T1000 (cell line): ENCODE measurements at regions not wholly inside any gene's neighbourhood (a gene's known extent, or its start where the extent isn't known, plus 50 kb on each side); places are given as distances from the start of the nearest gene placed in this dataset.
"Not testable (repeated sequence)": the region's sequence is repeated elsewhere in the genome, so short reads cannot be mapped to it uniquely, and the experiment has no call there.

Experiments
- DNase-seq: peaks from one replicate; lab custom pipeline; 2025; ENCODE audit warnings: mixed read lengths; lab: John Stamatoyannopoulos, UW

DNA sequence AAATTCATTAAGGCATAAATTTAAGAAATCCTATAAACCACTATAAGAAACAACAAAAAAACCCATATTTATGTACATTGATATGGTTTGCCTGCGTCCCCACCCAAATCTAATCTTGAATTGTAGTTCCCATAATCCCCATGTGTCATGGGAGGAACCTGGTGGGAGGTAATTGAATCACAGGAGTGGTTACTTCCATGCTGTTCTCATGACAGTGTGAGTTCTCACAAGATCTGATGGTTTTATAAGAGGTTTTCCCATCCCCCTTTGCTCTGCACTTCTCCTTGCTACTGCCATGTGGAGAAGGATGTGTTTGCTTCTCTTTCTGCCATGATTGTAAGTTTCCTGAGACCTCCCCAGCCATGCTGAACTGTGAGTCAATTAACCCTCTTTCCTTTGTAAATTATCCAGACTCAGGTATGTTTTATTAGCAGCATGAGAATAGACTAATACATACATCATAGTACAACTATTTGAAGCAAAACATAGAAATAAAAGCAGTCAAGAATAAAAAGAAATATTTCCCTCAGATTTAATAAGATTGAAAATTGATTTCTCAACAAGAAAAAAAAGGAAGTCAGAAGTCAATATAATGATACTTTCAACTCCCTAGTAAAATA lies 209.0 kb upstream of the GPC6 start:
- no peak for DNase-seq

DNA sequence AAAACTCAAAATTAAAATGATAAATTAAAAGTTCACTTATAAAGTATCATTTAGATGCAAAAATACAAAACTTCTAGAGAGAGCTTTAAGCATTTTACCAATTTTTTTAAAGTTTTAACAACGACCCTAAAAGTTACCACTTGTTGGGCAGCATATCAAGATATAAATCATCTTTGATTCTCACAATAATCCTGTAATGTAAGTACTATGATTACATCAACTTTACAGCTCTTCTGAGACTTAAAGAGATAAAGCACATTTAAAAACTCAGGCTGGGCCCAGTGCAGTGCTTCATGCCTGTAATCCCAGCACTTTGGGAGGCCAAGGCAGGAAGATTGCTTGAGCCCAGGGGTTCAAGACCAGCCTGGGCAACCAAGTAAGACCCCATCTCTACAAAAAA lies 202.7 kb upstream of the GPC6 start:
- no peak for DNase-seq

DNA sequence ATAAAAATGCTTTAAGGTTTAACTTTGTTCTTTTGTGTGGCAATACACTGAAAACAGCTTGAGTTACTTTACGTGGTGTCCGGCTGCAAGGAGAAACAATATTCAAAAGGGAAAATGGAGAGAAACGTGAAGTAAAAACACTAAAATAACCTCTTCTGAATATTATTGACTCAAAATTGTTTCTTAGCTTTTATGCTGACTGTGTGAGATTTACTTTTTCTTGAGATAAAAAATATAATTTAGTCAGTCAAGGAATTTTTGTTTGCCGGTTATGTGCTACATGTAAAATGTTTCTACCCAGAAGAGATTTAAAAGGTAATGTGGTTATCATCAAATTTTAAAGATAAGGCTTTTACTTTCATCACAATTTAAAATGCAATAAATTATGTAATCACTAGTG lies 200.6 kb upstream of the GPC6 start:
- DNase-seq = no peak

DNA sequence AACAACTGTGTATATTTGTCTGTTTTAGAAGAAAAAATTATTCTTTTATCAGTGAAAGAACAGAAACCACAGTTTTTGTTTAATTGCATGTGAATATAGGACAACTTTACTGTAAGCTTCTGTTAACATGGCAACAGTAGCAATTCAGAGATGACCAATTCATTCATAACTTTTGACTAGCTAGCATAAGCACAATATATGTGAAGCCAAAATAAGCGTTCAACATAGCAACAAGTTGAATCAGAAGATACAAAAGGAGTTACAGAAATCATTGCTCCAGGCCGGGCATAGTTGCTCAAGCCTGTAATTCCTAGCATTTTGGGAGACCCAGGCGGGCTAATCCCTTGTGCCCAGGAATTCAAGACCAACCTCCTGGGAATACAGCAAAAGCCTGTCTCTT lies 197.1 kb upstream of the GPC6 start:
- no peak for DNase-seq

DNA sequence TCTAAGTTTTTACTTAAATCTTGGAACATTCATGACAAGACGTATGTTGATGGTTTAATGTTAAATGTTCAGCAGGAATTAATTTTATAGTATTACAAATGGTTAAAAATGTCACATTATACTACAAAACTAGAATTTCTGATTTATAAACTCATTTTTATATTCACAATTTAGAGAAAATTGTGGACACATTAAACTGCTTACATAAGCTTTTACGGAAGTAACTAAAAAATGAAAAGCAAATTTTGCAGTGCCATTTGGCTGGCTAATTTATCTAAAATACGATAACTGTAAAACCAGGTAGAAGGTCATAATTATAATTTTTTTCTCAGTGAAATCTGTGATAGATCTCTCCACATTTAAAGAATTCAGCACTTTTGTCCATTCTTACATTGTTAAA lies 190.2 kb upstream of the GPC6 start:
- DNase-seq = no peak

DNA sequence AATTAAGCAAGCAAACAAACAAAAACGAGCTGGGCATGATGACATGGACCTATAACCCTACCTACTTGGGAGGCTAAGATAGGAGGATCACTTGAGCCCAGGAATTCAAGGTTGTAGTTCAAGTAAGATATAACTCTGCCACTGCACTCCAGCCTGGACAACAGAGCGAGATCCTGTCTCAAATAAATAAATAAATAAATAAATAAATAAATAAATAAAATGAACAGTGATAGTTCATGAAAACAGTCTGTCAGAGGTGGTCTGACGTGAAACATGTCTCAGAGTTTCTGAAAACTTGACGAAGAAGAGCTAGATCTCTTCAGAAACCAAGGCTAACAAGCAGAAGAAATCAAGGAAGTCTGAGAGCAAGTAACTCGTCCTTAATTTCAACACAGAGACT lies 188.8 kb upstream of the GPC6 start:
- DNase-seq = no peak

DNA sequence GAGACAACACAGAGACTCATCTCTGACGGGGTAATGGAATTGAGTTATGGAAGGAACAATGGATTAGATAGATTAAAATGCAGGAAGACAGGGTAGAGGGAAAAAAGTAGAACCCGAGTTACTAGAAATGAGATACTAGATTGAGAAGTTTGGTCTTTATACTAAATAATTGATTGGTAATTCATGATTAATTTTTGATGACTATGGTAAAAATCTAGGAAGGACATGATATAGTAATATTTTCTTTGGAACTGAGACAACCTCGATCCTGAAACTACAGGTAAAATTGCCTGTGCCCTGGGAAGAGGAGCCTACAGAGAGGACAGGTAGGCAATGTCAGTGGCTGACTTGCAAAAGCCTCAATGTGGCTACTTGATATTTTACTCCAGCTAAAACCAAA lies 188.4 kb upstream of the GPC6 start:
- DNase-seq = no peak

DNA sequence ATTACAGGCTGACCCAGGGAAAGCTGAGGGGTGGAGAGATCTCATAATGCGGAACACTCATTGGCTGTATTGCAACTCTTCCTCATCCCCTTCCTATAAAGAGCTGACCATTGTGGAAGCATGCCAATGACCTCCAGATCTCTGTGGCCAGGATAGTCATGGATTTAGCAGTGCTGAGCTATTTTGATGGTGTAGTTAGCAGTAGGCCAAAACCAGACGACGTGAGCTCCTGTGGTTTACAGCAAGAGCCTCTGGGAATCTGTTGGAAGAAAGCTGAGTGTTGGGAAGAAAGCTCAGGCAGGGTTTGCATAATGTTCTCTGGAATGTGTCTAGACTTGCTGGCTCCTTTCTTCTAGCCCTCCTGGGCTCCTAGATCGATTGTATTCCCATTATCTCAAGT lies 187.5 kb upstream of the GPC6 start:
- no peak for DNase-seq

DNA sequence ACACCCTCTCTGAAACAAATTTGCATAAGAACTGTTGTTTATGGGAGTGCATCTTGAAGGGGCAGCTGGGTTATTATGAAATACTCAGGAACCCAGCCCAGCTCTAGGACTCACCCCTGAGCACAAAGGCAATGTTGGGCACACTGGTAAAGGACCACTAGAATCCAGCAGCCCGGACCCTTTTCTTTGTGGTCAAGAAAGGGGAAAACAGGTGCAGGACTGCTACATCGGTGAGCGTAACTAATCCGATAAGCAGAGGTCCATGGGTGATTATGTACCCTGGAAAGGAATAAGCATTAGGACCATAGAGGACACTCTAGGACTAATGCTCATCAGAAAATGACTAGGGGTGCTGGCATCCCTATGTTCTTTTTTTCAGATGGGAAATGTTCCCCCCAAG lies 185.0 kb upstream of the GPC6 start:
- not testable (repeated sequence) for DNase-seq

DNA sequence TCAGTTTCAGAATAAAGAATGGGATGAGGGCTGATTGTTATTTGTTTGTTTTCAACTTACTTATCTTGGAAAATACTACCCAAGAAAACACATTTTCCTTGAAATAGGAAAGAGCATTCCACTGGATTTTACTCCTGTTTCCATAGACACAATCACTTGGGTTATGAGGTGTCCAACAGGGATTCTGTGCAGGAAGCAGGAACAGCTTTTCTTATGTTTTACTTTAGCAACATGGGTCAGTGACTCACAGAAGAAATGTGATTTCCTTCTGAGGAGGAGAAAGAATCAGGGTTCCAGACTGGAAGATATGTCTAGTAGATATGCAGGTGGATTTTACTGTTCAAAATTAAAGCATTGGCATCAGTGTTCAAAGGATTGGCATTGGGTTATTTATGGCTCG lies 180.8 kb upstream of the GPC6 start:
- DNase-seq = no peak

DNA sequence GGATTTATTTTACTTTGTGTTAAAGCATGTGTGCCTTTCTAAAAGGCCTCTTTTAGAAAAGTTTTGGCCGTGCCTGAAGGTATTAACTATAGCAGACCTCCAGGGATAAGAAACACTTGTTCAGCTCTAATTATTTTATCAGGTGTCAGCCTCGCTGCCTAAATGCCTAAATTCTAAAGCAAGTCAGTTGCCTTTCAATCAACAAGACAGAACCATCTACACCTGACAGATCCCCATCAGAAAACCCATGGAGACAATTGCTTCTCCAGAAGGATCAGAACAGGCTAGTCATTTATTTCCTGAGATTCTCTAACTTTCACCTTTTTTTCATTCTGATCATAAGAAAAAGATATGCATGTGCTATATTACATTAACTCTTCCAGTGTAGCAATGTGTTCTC lies 171.4 kb upstream of the GPC6 start:
- no peak for DNase-seq

DNA sequence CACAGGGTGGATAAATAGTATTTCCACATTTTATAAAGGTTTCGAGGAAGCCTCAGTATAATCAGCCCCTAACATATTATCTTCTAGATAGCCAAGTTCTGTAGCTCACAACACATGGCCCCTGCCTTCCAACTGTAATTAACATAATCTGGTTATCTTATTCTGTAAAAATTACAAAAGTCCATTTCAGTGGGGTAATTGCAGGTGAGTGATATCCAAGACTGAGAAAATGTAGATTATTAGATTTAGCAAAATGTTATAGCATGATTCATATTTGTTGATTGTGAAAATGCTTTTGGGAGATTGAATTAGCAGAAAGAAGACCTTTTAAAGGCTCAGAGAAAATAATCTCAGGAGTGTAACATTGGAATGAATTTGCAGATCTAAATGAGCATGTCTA lies 168.3 kb upstream of the GPC6 start:
- DNase-seq = no peak

DNA sequence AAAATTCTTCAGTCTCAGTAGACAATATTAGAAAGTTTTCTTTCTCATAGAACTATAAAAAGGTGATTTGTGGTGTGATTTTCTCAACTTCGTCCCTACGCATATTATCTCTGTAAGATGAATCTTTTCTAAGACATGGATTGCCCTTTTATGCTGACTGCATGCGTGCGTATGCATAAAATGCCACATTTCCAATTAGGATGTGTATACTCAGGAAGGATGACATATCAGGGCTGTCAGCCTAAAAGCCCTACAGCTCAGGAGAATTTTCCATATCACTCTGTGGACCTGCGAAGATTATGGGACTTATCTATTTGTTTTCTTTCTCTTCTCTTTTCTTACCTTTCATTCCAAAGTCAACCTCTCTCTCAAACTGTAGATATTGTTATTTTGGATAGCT lies 166.5 kb upstream of the GPC6 start:
- no peak for DNase-seq

DNA sequence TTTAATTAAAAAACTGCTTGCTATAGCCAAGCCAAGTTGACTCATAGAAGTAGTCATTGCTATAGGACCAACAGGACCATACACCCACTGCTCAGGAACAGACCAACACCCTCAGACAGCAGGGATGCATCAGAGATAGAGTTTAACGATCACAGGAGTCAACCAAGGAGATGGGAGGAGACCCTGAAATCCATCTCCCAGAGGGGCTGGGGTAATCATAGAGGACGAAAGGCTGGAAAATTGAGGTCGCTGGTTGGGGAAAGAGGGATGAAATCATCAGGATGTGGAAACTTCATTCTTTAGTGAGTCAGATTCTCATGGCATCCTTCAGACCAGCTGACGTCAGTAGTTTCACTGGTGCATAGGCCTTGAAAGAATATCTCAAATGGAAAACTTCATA lies 160.4 kb upstream of the GPC6 start:
- DNase-seq = peak; percentile 49

DNA sequence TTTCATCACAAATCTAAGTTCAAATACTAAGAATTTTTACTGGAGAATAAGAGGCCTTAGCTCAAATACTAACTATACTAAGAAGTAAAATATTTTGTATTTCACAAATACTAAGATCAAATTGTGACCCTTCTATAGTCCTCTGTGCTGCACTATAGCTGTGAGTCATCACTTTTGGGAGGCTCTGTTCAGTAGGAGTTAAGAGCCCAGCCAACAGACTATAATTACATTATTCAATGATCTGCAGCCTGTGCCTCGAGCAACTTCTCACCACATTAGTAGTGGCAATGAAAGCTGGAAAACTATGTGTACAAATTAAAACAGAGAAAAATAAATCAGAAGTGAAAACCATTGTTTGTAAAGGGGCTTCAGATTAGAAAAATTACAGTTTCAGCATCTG lies 147.3 kb upstream of the GPC6 start:
- DNase-seq = no peak

DNA sequence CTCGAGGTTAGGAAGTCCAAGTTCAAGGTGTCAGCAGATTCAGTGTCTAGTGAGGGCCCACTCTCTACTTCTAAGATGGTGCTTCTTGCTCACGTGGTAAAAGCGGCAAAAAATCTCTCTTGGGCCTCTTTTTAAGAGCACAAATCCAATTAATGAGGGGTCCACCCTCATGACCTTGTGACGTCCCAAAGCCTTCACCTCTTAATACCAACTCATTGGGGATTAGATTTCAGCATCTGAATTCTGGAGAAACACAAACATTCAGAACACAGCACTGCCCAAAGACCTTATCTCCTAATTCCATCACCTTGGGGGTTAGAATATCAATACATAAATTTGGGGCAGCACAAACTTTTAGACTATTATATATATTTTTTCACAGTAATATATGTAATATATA lies 146.4 kb upstream of the GPC6 start:
- no peak for DNase-seq

DNA sequence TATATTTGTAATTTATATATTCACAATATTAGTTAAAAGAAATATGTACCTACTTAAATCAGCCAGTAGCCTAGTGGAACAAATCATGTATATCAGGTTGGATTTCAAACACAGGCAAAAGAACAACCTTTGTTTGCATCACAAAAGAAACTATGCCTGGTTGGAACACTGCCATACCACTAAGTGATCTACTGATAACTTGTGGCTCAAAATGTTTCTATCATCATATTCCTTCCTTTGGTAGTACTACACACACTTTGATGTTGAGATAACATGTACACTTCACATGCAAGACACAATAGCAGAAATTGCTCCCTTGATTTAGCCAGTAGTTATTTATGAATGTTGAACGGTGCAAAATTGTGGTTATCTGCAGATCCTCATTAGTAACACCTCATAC lies 146.0 kb upstream of the GPC6 start:
- no peak for DNase-seq

DNA sequence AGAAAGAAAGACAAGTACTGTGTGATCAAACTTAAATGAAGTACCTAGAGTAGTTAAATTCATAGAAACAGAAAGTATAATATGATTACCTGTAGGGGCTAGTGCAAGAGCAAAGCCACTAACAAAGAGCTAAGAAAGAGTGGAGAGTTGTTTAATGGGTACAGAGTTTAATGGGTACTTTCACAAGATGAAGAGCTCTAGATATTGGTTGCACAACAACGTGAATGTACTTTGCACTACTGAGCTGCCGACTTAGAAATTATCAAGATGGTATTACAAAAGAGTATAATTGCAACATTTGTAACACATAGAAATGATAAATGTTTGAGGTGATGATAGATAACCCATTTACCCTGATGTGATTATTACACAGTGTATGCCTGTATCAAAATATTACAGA lies 140.3 kb upstream of the GPC6 start:
- DNase-seq = no peak

DNA sequence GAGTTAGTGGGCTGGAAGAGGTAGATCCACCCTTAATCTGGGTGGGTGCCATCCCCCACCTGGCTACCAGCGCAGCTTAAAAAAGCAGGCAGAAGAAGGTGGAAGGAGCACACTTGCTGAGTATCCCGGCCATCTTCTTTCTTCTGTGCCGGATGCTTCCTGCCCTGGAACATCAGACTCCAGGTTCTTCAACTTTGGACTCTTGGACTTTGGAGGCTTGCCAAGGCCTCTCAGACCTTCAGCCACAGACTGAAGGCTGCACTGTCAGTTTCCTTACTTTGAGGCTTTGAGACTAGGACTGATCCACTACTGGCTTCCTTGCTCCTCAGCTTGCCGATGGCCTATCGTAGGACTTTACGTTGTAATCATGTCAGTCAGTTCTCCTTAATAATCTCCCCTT lies 127.6 kb upstream of the GPC6 start:
- no peak for DNase-seq

DNA sequence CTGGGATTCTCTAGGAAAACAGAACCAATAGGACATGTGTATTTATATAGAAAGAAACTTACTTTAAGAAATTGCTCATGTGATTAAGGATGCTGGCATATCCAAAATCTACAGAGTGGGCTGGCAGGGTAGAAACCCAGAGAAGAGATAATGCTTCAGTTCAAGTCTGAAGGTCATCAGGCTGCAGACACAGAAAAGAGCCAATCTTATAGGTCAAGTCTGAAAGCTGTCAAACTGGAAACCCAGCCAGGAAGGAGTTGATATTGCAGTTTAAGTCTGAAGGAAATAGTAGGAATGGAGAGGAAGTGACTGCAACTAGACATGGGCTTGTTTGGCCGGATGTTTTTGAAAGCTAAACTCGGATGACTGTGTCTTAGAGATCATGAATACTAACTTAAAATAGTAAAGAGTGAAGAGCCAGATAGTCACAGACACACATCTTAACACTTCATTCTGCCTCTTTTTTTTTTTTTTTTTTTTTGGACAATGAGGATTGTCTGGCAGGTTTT lies 125.3 kb upstream of the GPC6 start:
- DNase-seq = no peak

DNA sequence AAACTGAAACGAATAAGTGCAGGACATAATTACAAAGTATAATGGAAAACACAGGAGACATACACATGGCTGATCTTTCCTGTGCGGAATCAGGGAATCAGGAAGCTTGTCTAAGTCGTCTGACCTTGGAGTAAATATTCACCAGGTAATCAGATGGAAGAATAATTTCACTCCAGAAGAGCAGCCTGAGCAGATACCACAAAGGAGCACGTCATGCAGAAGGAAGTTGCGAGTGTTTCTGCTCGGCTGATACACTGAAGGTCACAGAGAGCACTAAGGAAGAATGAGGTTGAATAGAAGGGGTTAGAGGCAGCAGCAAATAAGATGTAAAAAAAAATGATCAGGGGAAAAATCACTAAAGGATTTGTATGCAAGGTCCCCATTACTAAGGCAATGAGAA lies 122.3 kb upstream of the GPC6 start:
- no peak for DNase-seq

DNA sequence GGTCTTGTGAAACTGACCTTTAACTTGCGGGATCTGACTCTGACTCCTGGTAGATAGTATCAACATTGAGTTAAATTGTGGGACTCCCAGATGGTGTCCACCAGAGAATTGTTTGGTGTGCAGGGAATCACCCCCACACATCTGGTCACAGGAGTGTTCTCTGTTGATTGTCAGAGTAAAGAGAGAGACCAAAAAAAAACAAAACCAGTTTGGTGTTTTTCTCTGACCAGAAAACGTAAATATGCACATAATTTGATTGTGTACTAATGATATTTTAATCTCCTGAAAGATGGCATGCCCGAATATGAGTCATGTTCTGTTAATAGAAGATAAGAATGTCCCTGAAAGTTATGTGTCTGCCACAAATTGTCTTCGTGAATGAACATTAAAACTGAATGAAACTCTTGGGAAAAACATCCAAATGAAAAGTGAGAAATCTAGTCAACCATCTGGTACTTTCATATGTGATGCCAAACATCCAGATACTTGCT lies 118.5 kb upstream of the GPC6 start:
- DNase-seq = no peak

DNA sequence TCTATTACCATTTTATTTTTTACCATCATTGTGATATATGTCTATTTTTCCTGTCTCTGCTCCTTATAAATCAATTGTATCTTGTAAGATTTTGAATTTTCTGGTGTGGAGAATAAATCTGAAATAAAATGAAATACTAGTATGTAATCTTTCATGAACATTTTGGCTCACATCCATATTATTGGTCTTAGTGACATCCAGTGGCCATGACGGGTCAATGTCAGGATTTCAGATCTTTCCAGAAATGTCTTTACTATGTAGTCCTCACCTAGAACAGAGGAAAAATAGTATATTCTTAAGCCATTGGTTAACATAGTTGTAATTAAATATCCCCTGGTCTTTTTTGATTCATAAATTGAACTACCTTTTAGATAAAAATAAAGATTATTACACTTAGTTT lies 109.8 kb upstream of the GPC6 start:
- no peak for DNase-seq

DNA sequence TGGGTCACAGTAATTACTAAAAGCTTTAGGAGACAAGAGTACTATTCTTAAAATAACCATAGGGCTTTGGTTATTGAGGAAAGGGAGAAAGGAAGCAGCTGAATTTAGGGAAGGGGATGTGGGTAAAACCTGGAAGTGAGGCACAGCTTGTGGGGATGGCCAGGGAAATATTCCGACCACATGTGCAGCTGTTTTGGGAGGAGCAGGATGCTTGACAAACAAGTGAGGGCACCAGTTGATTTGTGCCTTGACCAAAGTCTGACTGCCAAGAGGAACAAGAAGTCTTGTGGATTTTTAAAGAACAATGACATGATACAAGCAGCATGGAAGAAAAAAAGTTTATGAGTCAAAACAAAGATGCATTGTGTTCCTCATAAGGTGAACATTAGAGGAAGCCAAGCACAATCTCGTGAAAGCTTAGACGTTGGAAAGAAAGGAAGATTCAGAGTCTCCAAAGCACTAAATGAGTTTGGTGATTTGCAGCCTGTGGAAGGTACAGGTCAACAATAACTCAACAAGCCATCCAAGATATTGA lies 108.5 kb upstream of the GPC6 start:
- no peak for DNase-seq
